Common myeloid progenitor, CD34-positive (primary cell): ENCODE measurements at regions not wholly inside any gene's neighbourhood (a gene's known extent, or its start where the extent isn't known, plus 50 kb on each side); places are given as distances from the start of the nearest gene placed in this dataset.
A peak's percentile ranks its signal among the peaks of the same experiment; 100 is the strongest.
"Not testable (repeated sequence)": the region's sequence is repeated elsewhere in the genome, so short reads cannot be mapped to it uniquely, and the experiment has no call there.

Source experiments
- CTCF ChIA-PET: fragments of 350-600 bp; sonication (Branson Sonifier 250); formaldehyde crosslinking; loops from one replicate; lab custom pipeline; 2021; ENCODE audit warnings: antibody characterized with exemption; lab: Charles Lee
- POLR2A ChIA-PET: fragments of 350-600 bp; sonication (Branson Sonifier 250); formaldehyde crosslinking; loops from one replicate; lab custom pipeline; 2021; ENCODE audit warnings: antibody characterized with exemption; lab: Charles Lee
- DNase-seq, 3 donors: peaks; one replicate each; pipeline versions ENCODE4 v3.0.0 to v3.0.0-alpha.2; 2013
- H3K27ac ChIP-seq, 2 experiments: 1 replicate in 1 of 2; 2 replicates in 1 of 2; pipeline ENCODE4 v1.7.0; 2013; ENCODE audit warnings: inconsistent platforms in 2 of 2, low read length in 2 of 2, mild to moderate bottlenecking in 2 of 2, low read depth in 1 of 2, moderate library complexity in 1 of 2; ENCODE audit not compliant: severe bottlenecking in 2 of 2, insufficient read depth in 1 of 2, poor library complexity in 1 of 2
- H3K27me3 ChIP-seq, 5 experiments: replicated peaks in 2 of 5; 1 replicate in 3 of 5; 2 replicates in 2 of 5; pipeline versions ENCODE4 v1.6.1 to v1.7.0; 2013; ENCODE audit warnings: low read length in 4 of 5, mild to moderate bottlenecking in 2 of 5, moderate library complexity in 2 of 5, inconsistent platforms in 1 of 5; ENCODE audit not compliant: insufficient read depth in 5 of 5, control insufficient read depth in 4 of 5
- H3K36me3 ChIP-seq, 4 experiments: 1 replicate in 2 of 4; 2 replicates in 2 of 4; pipeline versions ENCODE4 v1.6.1 to v1.7.0; 2013; ENCODE audit warnings: low read length in 3 of 4, control low read depth in 1 of 4, mild to moderate bottlenecking in 1 of 4; ENCODE audit not compliant: control insufficient read depth in 4 of 4, insufficient read depth in 4 of 4
- H3K4me1 ChIP-seq, 4 experiments: 1 replicate in 3 of 4; 2 replicates in 1 of 4; pipeline versions ENCODE4 v1.6.1 to v1.7.1; 2013; ENCODE audit warnings: low read length in 3 of 4, mild to moderate bottlenecking in 3 of 4, control low read depth in 1 of 4, inconsistent platforms in 1 of 4, moderate library complexity in 1 of 4; ENCODE audit not compliant: control insufficient read depth in 4 of 4, insufficient read depth in 4 of 4; ENCODE audit errors: control extremely low read depth in 1 of 4
- H3K4me3 ChIP-seq, 7 experiments: 1 replicate in 4 of 7; 2 replicates in 3 of 7; pipeline versions ENCODE4 v1.5.1 to v1.7.0; 2013; ENCODE audit warnings: mild to moderate bottlenecking in 7 of 7, low read length in 6 of 7, moderate library complexity in 6 of 7, inconsistent platforms in 2 of 7, low read depth in 2 of 7, control low read depth in 1 of 7; ENCODE audit not compliant: insufficient read depth in 4 of 7, control insufficient read depth in 1 of 7; ENCODE audit errors: extremely low read depth in 1 of 7
- H3K9me3 ChIP-seq, 5 experiments: 1 replicate in 4 of 5; 2 replicates in 1 of 5; pipeline versions ENCODE4 v1.6.1 to v1.7.1; 2013; ENCODE audit warnings: low read length in 4 of 5, mild to moderate bottlenecking in 2 of 5, inconsistent platforms in 1 of 5, low read depth in 1 of 5, moderate library complexity in 1 of 5; ENCODE audit not compliant: control insufficient read depth in 4 of 5, insufficient read depth in 2 of 5; ENCODE audit errors: control extremely low read depth in 1 of 5
- WGBS: methylation state at CpG from one replicate; pipeline ENCODE4 v1.1.5; 2013; ENCODE audit not compliant: insufficient coverage; 5-methylcytosine and 5-hydroxymethylcytosine counted together

GRCh38 chr1:232744847-232745246 lies 60.4 kb upstream of the MAP10 start:
- no peaks in the 10 kb centered on the region for H3K4me1 ChIP-seq
- ChIA-PET POLR2A (no interaction called here), CTCF (no interaction called here)
- H3K27ac ChIP-seq: no peak overlapping the region
- no peak overlapping the region for H3K4me3 ChIP-seq
- H3K27me3 ChIP-seq: no peaks in the 10 kb centered on the region
- H3K36me3 ChIP-seq: no peaks in the 10 kb centered on the region
- peaks cover 6 to 45% (median 12%) of the 10 kb centered on the region in 5 experiments for H3K9me3 ChIP-seq
- no peak for DNase-seq
- WGBS: 98% methylated on average over 4 of the region's 6 CpGs

- DNase-seq, H3K27me3 ChIP-seq, H3K27ac ChIP-seq, POLR2A ChIA-PET, H3K4me3 ChIP-seq, H3K4me1 ChIP-seq, CTCF ChIA-PET, H3K36me3 ChIP-seq: not testable (repeated sequence)
- H3K9me3 ChIP-seq: peaks cover 6 to 46% (median 11%) of the 10 kb centered on the region in 5 experiments
- 80% methylated on average over 1 of the region's 2 CpGs for WGBS
Measured at GRCh38 chr1:232745698-232746097, 59.5 kb upstream of the MAP10 start.

- ChIA-PET CTCF (no interaction called here), POLR2A (no interaction called here)
- WGBS: 78% methylated on average over 5 of the region's 8 CpGs
Measured at GRCh38 chr1:232748910-232749368, 56.3 kb upstream of the MAP10 start.

GRCh38 chr1:232751393-232752140 lies 53.6 kb upstream of the MAP10 start:
- no peak overlapping the region for H3K27ac ChIP-seq
- CTCF ChIA-PET: interaction anchor here (0.8 kb wide), 1 partner anchor 29 kb away, joined by 4 read pairs; no protein-coding TSS in a partner anchor
- WGBS: 28% methylated on average over 4 of the region's 7 CpGs
- H3K4me3 ChIP-seq: peak overlapping the region in 2 of 7 experiments; percentile 28 to 29
- no peaks in the 10 kb centered on the region for H3K27me3 ChIP-seq
- peaks cover 6 to 32% (median 10%) of the 10 kb centered on the region in 5 experiments for H3K9me3 ChIP-seq
- H3K36me3 ChIP-seq: no peaks in the 10 kb centered on the region
- POLR2A ChIA-PET: no interaction called here
- peak in 2 of 3 donors; percentile 40 to 50 for DNase-seq
- H3K4me1 ChIP-seq: peaks cover 6 to 21% (median 12%) of the 10 kb centered on the region in 4 experiments

More at GRCh38 chr1:232748910-232749368, 56.3 kb upstream of the MAP10 start:
- peaks cover 6 to 43% (median 10%) of the 10 kb centered on the region in 5 experiments for H3K9me3 ChIP-seq
- H3K27ac ChIP-seq: no peak overlapping the region
- no peak for DNase-seq
- no peaks in the 10 kb centered on the region for H3K36me3 ChIP-seq
- no peaks in the 10 kb centered on the region for H3K27me3 ChIP-seq
- H3K4me3 ChIP-seq: no peak overlapping the region
- H3K4me1 ChIP-seq: peaks cover 6 to 21% (median 12%) of the 10 kb centered on the region in 4 experiments

GRCh38 chr1:232752365-232752764 lies 52.9 kb upstream of the MAP10 start:
- peaks cover 6 to 21% (median 12%) of the 10 kb centered on the region in 4 experiments for H3K4me1 ChIP-seq
- CTCF ChIA-PET: no interaction called here
- peaks cover 3 to 27% (median 8%) of the 10 kb centered on the region in 5 experiments for H3K9me3 ChIP-seq
- WGBS: no CpG with 5 or more reads among the region's 1 CpG
- DNase-seq: no peak
- POLR2A ChIA-PET: no interaction called here
- no peak overlapping the region for H3K27ac ChIP-seq
- H3K27me3 ChIP-seq: no peaks in the 10 kb centered on the region
- H3K36me3 ChIP-seq: no peaks in the 10 kb centered on the region
- no peak overlapping the region for H3K4me3 ChIP-seq

- Histone ChIP-seq H3K36me3 (no peaks in the 10 kb centered on the region), H3K9me3 (peaks cover 0 to 3% (median 0%) of the 10 kb centered on the region in 5 experiments), H3K4me1 (peaks cover 6 to 21% (median 12%) of the 10 kb centered on the region in 4 experiments), H3K27me3 (no peaks in the 10 kb centered on the region), H3K27ac (no peak overlapping the region), H3K4me3 (no peak overlapping the region)
- WGBS: 100% methylated on average over 1 of the region's 1 CpG
- peak in 1 of 3 donors; percentile 5 for DNase-seq
- POLR2A ChIA-PET: no interaction called here
- CTCF ChIA-PET: interaction anchor here (0.9 kb wide), 1 partner anchor 12 kb away, joined by 3 read pairs; no protein-coding TSS in a partner anchor
Measured at GRCh38 chr1:232754930-232755329, 50.3 kb upstream of the MAP10 start.
